GM19468 (cell line): ENCODE measurements at regions not wholly inside any gene's neighbourhood (a gene's known extent, or its start where the extent isn't known, plus 50 kb on each side); places are given as distances from the start of the nearest gene placed in this dataset.

Experiments used
- ATAC-seq: cut with Tn5 transposase; IDR thresholded peaks from one replicate; pipeline ENCODE4 v1.9.1; 2021; ENCODE audit warnings: mild to moderate bottlenecking, moderate library complexity, moderate number of reproducible peaks; ENCODE audit not compliant: unreplicated experiment; ENCODE audit errors: extremely low read depth

- ATAC-seq = no peak
Measured at GRCh38 chr9:26597542-26598149, 295.0 kb downstream of the CAAP1 start.

- ATAC-seq = no peak
Measured at GRCh38 chr9:26579056-26579455, 313.5 kb downstream of the CAAP1 start.

- no peak for ATAC-seq
Measured at GRCh38 chr9:26574898-26575440, 317.6 kb downstream of the CAAP1 start.

- ATAC-seq = no peak
Measured at GRCh38 chr9:26574256-26574655, 318.3 kb downstream of the CAAP1 start.

DNA sequence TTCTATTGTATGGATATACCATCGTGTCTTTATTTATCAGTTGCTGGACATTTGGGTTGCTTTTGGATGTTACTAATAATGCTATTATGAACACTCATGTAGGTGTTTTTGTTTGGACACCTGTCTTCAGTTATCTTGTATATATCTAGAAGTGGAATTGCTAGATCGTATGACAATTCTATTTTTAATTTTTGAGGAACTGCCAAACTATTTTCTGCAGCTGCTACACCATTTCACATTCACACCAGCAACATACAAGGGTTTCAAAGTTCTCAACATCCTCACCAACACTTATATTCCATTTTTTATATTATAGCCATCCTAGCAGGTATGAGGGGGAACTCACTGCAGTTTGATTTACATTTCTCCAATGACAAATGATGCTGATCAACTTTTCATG, 324.6 kb downstream of the CAAP1 start:
- ATAC-seq = no peak

- no peak for ATAC-seq
Measured at GRCh38 chr9:26566141-26566540, 326.5 kb downstream of the CAAP1 start.

- no peak for ATAC-seq
Measured at GRCh38 chr9:26565118-26565517, 327.5 kb downstream of the CAAP1 start.

DNA sequence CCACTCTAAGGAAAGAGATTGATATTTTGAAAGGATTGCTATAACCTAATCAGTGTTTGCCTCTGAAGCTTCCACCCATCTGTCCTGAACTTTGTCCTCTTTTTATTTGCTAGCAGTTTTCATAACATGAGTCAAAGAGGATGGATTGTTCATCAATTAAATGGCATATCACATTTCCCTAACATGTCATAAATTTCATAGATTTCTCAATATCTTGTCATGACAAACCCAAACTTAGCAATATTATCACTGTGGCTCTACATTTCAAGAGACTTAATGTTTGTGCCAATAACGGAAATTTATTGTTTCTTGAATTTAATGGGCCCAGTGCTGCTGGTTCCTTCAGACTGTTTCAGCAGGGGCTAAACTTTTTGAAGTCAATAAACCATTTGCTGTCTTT, 330.3 kb downstream of the CAAP1 start:
- no peak for ATAC-seq

GRCh38 chr9:26561928-26562327, 330.7 kb downstream of the CAAP1 start:
- no peak for ATAC-seq

GRCh38 chr9:26559506-26559905, 333.1 kb downstream of the CAAP1 start:
- ATAC-seq = no peak

DNA sequence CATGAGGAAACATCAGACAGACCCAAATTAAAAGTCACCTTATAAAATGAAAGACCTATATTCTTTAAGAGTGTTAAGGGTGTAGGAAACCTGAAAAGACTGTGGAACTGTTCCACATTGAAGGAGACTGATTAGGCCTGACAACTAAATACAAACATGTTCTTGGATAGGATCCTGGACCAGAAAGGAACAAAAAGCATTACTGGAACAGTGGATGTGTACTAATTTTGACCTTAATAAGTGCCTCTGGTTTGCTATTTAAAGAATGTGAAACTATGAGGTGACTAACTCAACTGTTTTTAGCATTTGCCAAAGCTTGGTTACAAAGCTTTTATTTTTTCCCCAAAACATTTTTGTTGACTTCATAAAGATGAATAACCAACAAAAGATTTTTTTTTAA, 340.6 kb downstream of the CAAP1 start:
- ATAC-seq = no peak

- no peak for ATAC-seq
Measured at GRCh38 chr9:26551451-26551850, 341.2 kb downstream of the CAAP1 start.

GRCh38 chr9:26548781-26549290, 343.8 kb downstream of the CAAP1 start:
- no peak for ATAC-seq

DNA sequence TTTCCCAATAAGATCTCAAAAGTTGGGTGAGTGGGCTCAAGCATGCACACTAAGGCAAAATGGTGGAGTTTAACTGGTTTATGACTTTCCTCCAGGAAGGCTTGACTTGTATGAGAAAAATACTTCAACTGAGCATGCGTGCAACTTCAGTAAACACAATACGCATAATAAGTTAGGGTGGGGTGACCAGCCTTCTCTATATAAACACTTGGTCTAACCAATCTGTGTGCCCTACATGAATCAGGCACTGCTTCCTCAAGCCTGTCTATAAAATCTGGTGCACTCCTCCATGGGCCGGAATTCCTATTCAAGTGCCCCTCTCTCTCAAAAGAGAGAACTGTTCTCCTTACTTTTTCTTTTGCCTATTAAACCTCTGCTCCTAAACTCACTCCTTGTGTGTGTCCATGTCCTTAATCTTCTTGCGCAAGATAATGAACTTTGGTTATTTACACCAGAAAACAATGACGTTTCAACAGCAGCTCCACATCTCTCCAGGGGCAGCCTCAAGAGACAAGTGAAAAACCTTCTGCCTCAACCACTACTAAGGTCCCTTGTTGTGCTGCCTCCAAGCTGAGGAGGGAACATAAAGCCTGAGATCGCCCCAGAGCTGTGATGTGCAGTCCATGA, 352.6 kb downstream of the CAAP1 start:
- ATAC-seq = no peak

DNA sequence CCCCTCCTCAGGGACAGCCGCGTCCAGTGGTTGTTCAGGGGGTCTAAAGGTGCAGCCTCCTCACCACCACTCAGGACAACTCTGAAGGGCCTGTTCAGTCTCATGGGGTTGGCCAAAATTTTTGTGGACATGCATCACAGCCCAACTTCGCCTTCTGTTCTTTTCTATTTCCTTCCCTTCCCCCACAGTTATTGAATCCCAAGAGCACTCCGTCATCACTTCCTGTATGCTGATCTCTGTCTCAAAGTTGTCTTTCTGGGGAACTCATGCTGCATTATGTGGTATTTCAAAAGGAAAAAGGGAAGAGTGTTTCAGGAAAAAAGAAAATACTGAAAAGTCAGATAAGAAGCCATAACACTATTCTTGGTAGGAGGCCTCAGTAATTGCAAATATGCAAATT, 355.4 kb downstream of the CAAP1 start:
- ATAC-seq = no peak

DNA sequence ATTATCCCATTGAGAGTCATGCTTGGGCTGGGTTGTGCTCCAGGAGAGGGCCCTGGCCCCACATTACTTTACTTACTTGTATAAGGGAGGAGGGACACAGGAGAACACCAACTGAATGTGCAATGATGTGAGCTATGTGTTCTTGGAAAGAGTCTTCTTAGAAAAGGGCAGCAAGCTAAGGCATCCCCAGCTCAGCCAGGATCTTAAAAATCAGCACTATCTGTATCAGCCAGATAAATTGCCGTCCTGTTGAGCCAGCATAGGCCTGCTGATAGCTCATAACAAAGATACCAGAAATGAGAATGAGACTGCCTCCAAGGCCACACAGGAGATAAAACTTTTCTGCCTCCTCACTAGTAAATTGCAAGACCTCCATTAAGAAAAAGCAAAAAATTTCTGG, 357.5 kb downstream of the CAAP1 start:
- ATAC-seq = no peak

DNA sequence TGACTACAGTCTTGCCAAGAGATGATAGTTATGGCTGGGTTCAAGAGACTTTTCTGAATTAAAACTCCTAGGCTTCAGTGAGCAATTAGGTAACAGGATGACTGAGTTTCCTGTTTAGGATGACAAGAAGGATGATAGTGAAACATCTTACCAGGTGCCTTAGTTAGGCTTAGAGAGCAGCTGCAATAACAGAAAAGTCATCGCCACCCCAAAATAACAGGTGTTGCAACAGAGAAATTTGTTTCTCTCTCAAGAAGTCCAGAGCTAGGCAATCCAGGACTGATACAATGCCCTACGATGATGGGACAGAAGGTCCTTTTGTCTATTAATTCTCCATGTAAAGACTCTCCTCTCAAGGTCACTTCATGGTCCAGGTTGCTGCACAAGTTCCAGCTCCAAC, 361.8 kb downstream of the CAAP1 start:
- ATAC-seq = no peak

DNA sequence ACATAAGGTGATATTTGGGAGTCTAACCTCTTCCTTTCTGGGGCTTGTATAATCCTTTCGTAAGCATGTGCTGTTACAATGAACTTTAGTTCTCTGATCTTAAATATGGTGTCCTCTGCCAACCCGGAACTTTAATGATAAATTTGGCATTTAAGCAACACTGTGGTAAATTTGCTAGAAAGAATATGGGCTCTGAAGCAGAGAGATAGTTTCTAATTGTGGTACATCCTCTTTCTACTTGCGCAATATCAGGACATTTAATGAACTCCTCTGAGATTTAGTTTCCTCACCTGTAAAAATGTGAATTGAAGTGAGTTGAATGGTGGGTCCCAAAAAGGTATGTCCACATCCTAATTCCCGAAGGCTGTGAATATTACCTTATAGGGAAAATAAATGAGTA, 364.7 kb downstream of the CAAP1 start:
- no peak for ATAC-seq

- ATAC-seq = no peak
Measured at GRCh38 chr9:26524267-26524666, 368.3 kb downstream of the CAAP1 start.

DNA sequence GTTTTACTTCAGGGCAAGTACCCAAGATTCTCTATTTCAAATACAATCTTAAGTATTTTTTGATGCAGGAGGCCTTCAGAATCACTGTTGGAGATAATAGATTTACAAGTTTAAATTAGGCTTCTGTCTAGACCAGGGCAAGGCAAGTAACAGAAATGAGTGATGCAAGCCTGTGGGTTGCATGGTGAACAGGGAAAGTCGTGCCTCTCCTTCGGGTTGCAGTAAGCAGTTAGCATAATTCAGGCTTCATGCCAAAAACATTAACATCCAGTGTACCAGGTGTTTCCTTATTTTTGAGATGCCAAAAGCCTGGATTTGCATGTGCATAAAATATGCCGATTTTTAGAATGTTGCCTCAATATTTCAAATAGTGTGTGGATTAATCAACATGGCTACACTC, 369.0 kb downstream of the CAAP1 start:
- no peak for ATAC-seq

GRCh38 chr9:26520141-26520540, 372.5 kb downstream of the CAAP1 start:
- no peak for ATAC-seq
